Heart right ventricle (tissue), 16 donors: ENCODE measurements at regions not wholly inside any gene's neighbourhood (a gene's known extent, or its start where the extent isn't known, plus 50 kb on each side); places are given as distances from the start of the nearest gene placed in this dataset.
"Not testable (repeated sequence)": the region's sequence is repeated elsewhere in the genome, so short reads cannot be mapped to it uniquely, and the experiment has no call there.

Source experiments
- ATAC-seq, 8 donors: fragments of 200-7000 bp; cut with Tn5 transposase; one replicate each; pipeline ENCODE4 v1.9.1; 2020; ENCODE audit warnings: mild to moderate bottlenecking in 8 of 8, moderate library complexity in 8 of 8, moderate number of reproducible peaks in 1 of 8
- DNase-seq, 2 donors: peaks; one replicate each; pipeline ENCODE4 v3.0.0-alpha.2; 2020
- H3K27ac ChIP-seq, 10 donors: fragments of 200-600 bp; sonication (generic) in 2 of 10; one replicate each; pipeline versions ENCODE4 v1.5.0 to v1.8.0; 2020 to 2022; ENCODE audit warnings: mild to moderate bottlenecking in 3 of 10
- H3K27me3 ChIP-seq, 7 donors: fragments of 200-600 bp; one replicate each; pipeline ENCODE4 v1.8.0; 2021 to 2022; ENCODE audit warnings: mild to moderate bottlenecking in 2 of 7
- H3K36me3 ChIP-seq, 9 donors: fragments of 200-600 bp; sonication (generic) in 1 of 9; one replicate each; pipeline versions ENCODE4 v1.5.0 to v1.8.0; 2020 to 2022; ENCODE audit warnings: mild to moderate bottlenecking in 2 of 9
- H3K4me1 ChIP-seq, 9 donors: fragments of 200-600 bp; sonication (generic) in 1 of 9; one replicate each; pipeline versions ENCODE4 v1.5.0 to v1.8.0; 2020 to 2022; ENCODE audit warnings: mild to moderate bottlenecking in 4 of 9
- H3K4me3 ChIP-seq, 10 donors: fragments of 200-600 bp; sonication (generic) in 2 of 10; one replicate each; pipeline versions ENCODE4 v1.5.0 to v1.8.0; 2020 to 2022; ENCODE audit warnings: mild to moderate bottlenecking in 7 of 10, moderate library complexity in 2 of 10
- H3K9me3 ChIP-seq, 11 donors: fragments of 200-600 bp in 10 of 11; sonication (generic) in 2 of 11; one replicate each; pipeline versions ENCODE4 v1.5.0 to v1.8.0; 2013 to 2022; ENCODE audit warnings: mild to moderate bottlenecking in 2 of 11, control low read depth in 1 of 11, moderate library complexity in 1 of 11
- WGBS, 2 donors: extraction: QIAGEN DNeasy Blood & Tissue Kit; methylation state at CpG; one replicate each; pipeline ENCODE4 v1.1.7; 2013; ENCODE audit warnings: inconsistent platforms in 1 of 2; 5-methylcytosine and 5-hydroxymethylcytosine counted together
- intact Hi-C, 10 donors: fragments of 100-400 bp; cut with DNase I; formaldehyde crosslinking; loops; one replicate each; pipeline versions ENCODE4 v1.11.1 to v1.14.2; 2022
- donor health status: Arrhythmogenic right ventricular cardiomyopathy.
- donor health status: ischemic (EF 13 %, LVEDD 7.1; RV severe dilation, severe dysfunction).
- donor health status: healthy with polysubstance abuse.
- donor health status: DM: no; HTN: yes; CAD: no.
- donor health status: DM: no; HTN: no; CAD: no.
- donor health status: ischemic (EF 25% LVEDD 6.9; RV normal size, moderate dysfunction).
- donor health status: ischemic (EF 25% LVEDD 5.7; RV mildly dilated, moderate dysfunction).
- donor health status: healthy.
- donor health status: DM: yes; HTN: yes; CAD: no.
- donor health status: Ischemic cardiomyopathy.
- donor health status: ischemic (EF 35%, LVEDD 5.7; RV mildly dilated, moderate dysfunction).
- donor health status: nonischemic (EF 11% LVEDD 7.7; RV severe dilation, severe dysfunction).
- donor health status: DM: yes; HTN: yes; CAD: no.
- donor health status: PGD.
- donor health status: ischemic (EF 29% LVEDD 5.4; RV normal size, mild dysfunction).
- donor health status: nonischemic (EF 23%, LVEDD 6.1; RV moderate dilation, normal function).

GRCh38 chr7:65545465-65546161, 172.0 kb downstream of the ZNF92 start:
- H3K27ac ChIP-seq, DNase-seq, intact Hi-C loops, H3K36me3 ChIP-seq, H3K4me1 ChIP-seq, H3K27me3 ChIP-seq, H3K4me3 ChIP-seq, H3K9me3 ChIP-seq: not testable (repeated sequence)
- ATAC-seq = peak in 4 of 8 donors; percentile 23 to 81 (median 52)
- WGBS, 2 donors = no CpG with 5 or more reads among the region's 5 CpGs

GRCh38 chr7:65549589-65550443, 176.2 kb downstream of the ZNF92 start:
- intact Hi-C loops, ATAC-seq, H3K9me3 ChIP-seq, H3K4me3 ChIP-seq, DNase-seq, H3K36me3 ChIP-seq, H3K4me1 ChIP-seq, H3K27ac ChIP-seq, H3K27me3 ChIP-seq: not testable (repeated sequence)
- no CpG with 5 or more reads among the region's 2 CpGs for WGBS, 2 donors

DNA sequence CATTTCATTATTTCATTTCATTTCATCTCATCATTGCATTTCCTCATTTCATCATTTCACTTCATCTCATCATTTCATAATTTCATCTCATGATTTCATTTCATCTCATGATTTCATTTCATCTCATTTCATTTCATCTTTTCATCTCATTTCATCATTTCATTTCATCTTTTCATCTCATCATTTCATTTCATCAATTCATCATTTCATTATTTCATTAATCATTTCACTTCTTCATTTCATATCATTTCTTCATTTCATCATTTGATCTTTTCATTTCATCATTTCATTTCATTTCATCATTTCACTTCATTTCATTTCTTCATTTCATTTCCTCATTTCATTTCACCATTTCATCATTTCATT, 176.8 kb downstream of the ZNF92 start:
- intact Hi-C loops, DNase-seq, H3K36me3 ChIP-seq, H3K4me1 ChIP-seq, H3K9me3 ChIP-seq, ATAC-seq, H3K27ac ChIP-seq, H3K27me3 ChIP-seq, H3K4me3 ChIP-seq: not testable (repeated sequence)

DNA sequence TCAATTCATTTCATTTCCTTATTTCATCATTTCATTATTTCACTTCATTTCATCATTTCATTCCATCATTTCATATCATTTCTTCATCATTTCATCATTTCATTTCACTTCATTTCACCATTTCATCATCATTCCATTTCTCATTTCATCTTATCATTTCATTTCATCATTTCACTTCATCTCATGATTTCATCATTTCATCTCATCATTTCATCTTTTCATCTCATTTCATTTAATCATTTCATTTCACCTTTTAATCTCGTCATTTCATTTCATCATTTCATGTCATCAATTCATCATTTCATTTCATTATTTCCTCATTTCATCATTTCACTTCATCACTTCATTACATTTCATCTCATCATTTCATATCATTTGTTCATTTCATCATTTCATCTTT, 177.4 kb downstream of the ZNF92 start:
- H3K36me3 ChIP-seq, H3K4me3 ChIP-seq, ATAC-seq, H3K27me3 ChIP-seq, intact Hi-C loops, H3K4me1 ChIP-seq, H3K9me3 ChIP-seq, DNase-seq, H3K27ac ChIP-seq: not testable (repeated sequence)
- 83 to 97% methylated on average over 1 of the region's 1 CpG for WGBS, 2 donors

DNA sequence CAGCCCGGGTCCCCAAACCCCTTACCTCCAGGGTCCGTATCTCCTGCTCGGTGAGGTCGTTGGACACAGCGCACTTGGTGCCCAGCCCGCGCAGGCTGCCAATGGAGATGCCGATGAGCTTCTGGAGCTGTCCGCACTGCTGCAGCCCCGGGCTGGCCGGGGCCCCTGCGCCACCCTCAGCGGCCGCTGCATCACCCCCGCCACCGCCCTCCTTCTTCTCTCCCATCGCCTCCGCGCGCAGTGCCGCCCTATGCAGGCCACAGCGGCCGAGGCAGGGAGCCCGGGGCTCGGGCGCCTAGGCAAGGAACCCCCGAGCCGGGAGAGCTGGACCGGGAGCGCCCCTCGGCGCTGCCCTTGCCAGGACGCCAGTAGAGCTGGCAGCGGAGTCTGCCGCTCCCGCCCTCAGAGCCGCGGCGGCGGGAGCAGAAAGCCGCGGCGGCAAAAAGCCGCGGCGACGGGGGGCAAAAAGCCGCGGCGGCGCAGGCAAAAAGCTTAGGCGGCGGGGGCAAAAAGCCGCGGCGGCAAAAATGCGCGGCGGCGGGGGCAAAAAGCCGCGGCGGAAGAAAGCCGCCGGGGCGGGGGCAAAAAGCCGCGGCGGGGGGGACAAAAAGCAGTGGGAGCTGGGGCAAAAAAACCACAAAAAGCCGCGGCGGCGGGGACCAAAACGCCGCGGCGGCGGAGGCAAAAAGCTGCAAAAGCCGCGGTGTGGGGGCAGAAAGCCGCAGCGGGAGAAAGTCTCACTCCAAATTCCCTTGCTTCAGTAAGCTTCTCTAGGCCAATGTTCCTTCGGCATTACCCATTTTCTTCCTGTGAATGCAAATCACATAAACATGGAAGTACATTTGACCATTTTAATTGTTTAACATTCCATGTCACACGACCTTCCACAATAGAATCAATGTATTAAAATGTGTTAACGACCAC, 181.2 kb downstream of the ZNF92 start:
- H3K36me3 ChIP-seq, H3K4me3 ChIP-seq, H3K4me1 ChIP-seq, H3K9me3 ChIP-seq, intact Hi-C loops, DNase-seq, H3K27ac ChIP-seq, H3K27me3 ChIP-seq: not testable (repeated sequence)
- ATAC-seq = peak in 1 of 8 donors; percentile 42
- WGBS, 2 donors = 2% methylated on average over 17 of the region's 85 CpGs; no CpG with 5 or more reads in 1 of the 2 donors

GRCh38 chr7:65558584-65558983, 184.9 kb downstream of the ZNF92 start:
- H3K27ac ChIP-seq, intact Hi-C loops, H3K4me3 ChIP-seq, H3K4me1 ChIP-seq, H3K36me3 ChIP-seq, H3K9me3 ChIP-seq: not testable (repeated sequence)
- ATAC-seq = peak in 1 of 8 donors; percentile 42
- peaks cover 0 to 11% (median 3%) of the 10 kb centered on the region in 7 donors for H3K27me3 ChIP-seq
- DNase-seq = peak; percentile 0 to 6
- WGBS, 2 donors = 67 to 69% methylated on average over 3 of the region's 4 CpGs

DNA sequence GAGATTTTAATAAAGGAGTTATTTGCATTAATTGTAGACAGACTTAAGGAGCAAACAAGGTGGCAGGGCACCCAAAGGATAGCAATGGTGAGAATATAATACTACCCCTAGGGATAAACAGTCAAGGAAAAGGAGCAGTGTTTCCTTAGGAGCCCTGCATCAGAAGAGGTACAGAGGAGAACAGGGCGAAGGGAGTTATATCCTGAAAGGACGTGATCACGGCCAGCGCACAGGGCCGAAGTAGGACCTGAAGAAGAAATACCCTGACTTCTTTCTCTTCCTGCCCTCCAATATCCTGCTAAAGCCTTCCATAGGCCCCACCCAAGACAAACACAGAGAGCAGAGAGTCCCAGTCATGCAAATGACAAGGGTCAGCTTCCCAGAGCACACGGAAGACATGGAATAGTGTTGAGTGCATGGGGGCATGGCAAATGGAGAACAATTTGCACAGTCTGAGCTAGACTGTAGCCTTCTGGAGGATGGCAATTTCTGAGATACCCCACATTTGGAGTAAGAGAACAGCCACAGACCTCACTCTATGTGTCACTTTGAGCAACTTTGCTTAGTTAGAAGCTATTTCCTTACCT, 188.2 kb downstream of the ZNF92 start:
- H3K4me3 ChIP-seq, ATAC-seq, H3K9me3 ChIP-seq, intact Hi-C loops, H3K36me3 ChIP-seq, DNase-seq, H3K27ac ChIP-seq, H3K4me1 ChIP-seq: not testable (repeated sequence)
- H3K27me3 ChIP-seq = peaks cover 0 to 11% (median 3%) of the 10 kb centered on the region in 7 donors
- WGBS, 2 donors = 84 to 87% methylated on average over 5 of the region's 6 CpGs
